DMS 273 treated with DMSO at 0.1 percent for 48 hours (cell line): ENCODE measurements at regions not wholly inside any gene's neighbourhood (a gene's known extent, or its start where the extent isn't known, plus 50 kb on each side); places are given as distances from the start of the nearest gene placed in this dataset.

Source experiments
- DNase-seq: peaks from one replicate; lab custom pipeline; 2025; lab: John Stamatoyannopoulos, UW

- DNase-seq = no peak
Observed at GRCh38 chr18:28606686-28607085, 429.8 kb upstream of the CDH2 start.

GRCh38 chr18:28602391-28602790 lies 425.5 kb upstream of the CDH2 start:
- DNase-seq = no peak

- no peak for DNase-seq
Observed at GRCh38 chr18:28594034-28594433, 417.1 kb upstream of the CDH2 start.

GRCh38 chr18:28588884-28589549 lies 412.1 kb upstream of the CDH2 start:
- DNase-seq = no peak

- no peak for DNase-seq
Observed at GRCh38 chr18:28584731-28585130, 407.8 kb upstream of the CDH2 start.

GRCh38 chr18:28582724-28583123 lies 405.8 kb upstream of the CDH2 start:
- no peak for DNase-seq

- no peak for DNase-seq
Observed at GRCh38 chr18:28581521-28582071, 404.7 kb upstream of the CDH2 start.

GRCh38 chr18:28576941-28577340 lies 400.0 kb upstream of the CDH2 start:
- no peak for DNase-seq

- DNase-seq = no peak
Observed at GRCh38 chr18:28575123-28575522, 398.2 kb upstream of the CDH2 start.

GRCh38 chr18:28574175-28574574 lies 397.2 kb upstream of the CDH2 start:
- no peak for DNase-seq

GRCh38 chr18:28571929-28572328 lies 395.0 kb upstream of the CDH2 start:
- DNase-seq = no peak

GRCh38 chr18:28560331-28560730 lies 383.4 kb upstream of the CDH2 start:
- no peak for DNase-seq

- DNase-seq = no peak
Observed at GRCh38 chr18:28559511-28559910, 382.6 kb upstream of the CDH2 start.

GRCh38 chr18:28541934-28542333 lies 365.0 kb upstream of the CDH2 start:
- DNase-seq = no peak

- DNase-seq = no peak
Observed at GRCh38 chr18:28541276-28541930, 364.5 kb upstream of the CDH2 start.

GRCh38 chr18:28529644-28530043 lies 352.7 kb upstream of the CDH2 start:
- no peak for DNase-seq

- DNase-seq = no peak
Observed at GRCh38 chr18:28526196-28526595, 349.3 kb upstream of the CDH2 start.

- no peak for DNase-seq
Observed at GRCh38 chr18:28523758-28524475, 347.0 kb upstream of the CDH2 start.

GRCh38 chr18:28522236-28522635 lies 345.3 kb upstream of the CDH2 start:
- DNase-seq = no peak

- no peak for DNase-seq
Observed at GRCh38 chr18:28519997-28520396, 343.1 kb upstream of the CDH2 start.

GRCh38 chr18:28514699-28515098 lies 337.8 kb upstream of the CDH2 start:
- DNase-seq = no peak

GRCh38 chr18:28512357-28512756 lies 335.4 kb upstream of the CDH2 start:
- no peak for DNase-seq

- no peak for DNase-seq
Observed at GRCh38 chr18:28511413-28511821, 334.5 kb upstream of the CDH2 start.
